PC-9 (cell line): ENCODE measurements at regions not wholly inside any gene's neighbourhood (a gene's known extent, or its start where the extent isn't known, plus 50 kb on each side); places are given as distances from the start of the nearest gene placed in this dataset.

Experiments used
- BruUV-seq: library from RNA; stranded (reverse); fragments of 400-500 nt; replicated peaks from 2 replicates; lab custom pipeline; 2021; lab: Mats Ljungman, UMichigan
- CTCF ChIA-PET: fragments of 300-600 bp; sonication (Branson Sonifier 250); formaldehyde crosslinking; loops from one replicate; lab custom pipeline; 2022; ENCODE audit warnings: antibody characterized with exemption; lab: Charles Lee
- POLR2A ChIA-PET: fragments of 300-600 bp; sonication (Branson Sonifier 250); formaldehyde crosslinking; loops from one replicate; lab custom pipeline; 2022; ENCODE audit warnings: antibody characterized with exemption; ENCODE audit not compliant: unreplicated experiment; lab: Charles Lee
- DNase-seq, 2 experiments: peaks; one replicate each; pipeline versions ENCODE4 v3.0.0 to v3.0.0-alpha.2; 2015 to 2022; ENCODE audit warnings: mixed read lengths in 1 of 2
- H2AFZ ChIP-seq: fragments of 200-600 bp; sonication (generic); 2 replicates; pipeline ENCODE4 v1.8.1; 2017; ENCODE audit warnings: antibody characterized with exemption
- H3F3A ChIP-seq: fragments of 200-600 bp; sonication (generic); 2 replicates; pipeline ENCODE4 v1.8.1; 2017; ENCODE audit warnings: antibody characterized with exemption, mild to moderate bottlenecking, low read depth; ENCODE audit not compliant: insufficient read depth
- H3K27ac ChIP-seq: fragments of 200-600 bp; sonication (generic); 2 replicates; pipeline ENCODE4 v1.6.1; 2016; ENCODE audit warnings: mixed run types
- H3K27me3 ChIP-seq: fragments of 200-600 bp; sonication (generic); 2 replicates; pipeline ENCODE4 v1.6.1; 2016; ENCODE audit warnings: low read depth, mixed run types; ENCODE audit not compliant: insufficient read depth
- H3K36me3 ChIP-seq: fragments of 200-600 bp; sonication (generic); 2 replicates; pipeline ENCODE4 v1.6.1; 2016; ENCODE audit warnings: low read depth, mixed run types
- H3K4me1 ChIP-seq: fragments of 200-600 bp; sonication (generic); replicated peaks from 2 replicates; pipeline ENCODE4 v1.6.1; 2016; ENCODE audit warnings: mixed run types; ENCODE audit not compliant: insufficient read depth
- H3K4me2 ChIP-seq: fragments of 200-600 bp; sonication (generic); 2 replicates; pipeline ENCODE4 v1.6.1; 2017; ENCODE audit warnings: mixed run types
- H3K4me3 ChIP-seq: fragments of 200-600 bp; sonication (generic); 2 replicates; pipeline ENCODE4 v1.6.1; 2016; ENCODE audit warnings: mixed run types
- H3K79me2 ChIP-seq: fragments of 200-600 bp; sonication (generic); 2 replicates; pipeline ENCODE4 v1.6.1; 2017; ENCODE audit warnings: low read depth, mixed run types
- H3K9me2 ChIP-seq: fragments of 200-600 bp; sonication (generic); 2 replicates; pipeline ENCODE4 v1.8.1; 2017; ENCODE audit warnings: mild to moderate bottlenecking; ENCODE audit not compliant: insufficient read depth
- H3K9me3 ChIP-seq: fragments of 200-600 bp; sonication (generic); 2 replicates; pipeline ENCODE4 v1.8.1; 2016; ENCODE audit warnings: low read depth; ENCODE audit not compliant: insufficient read depth
- H4K20me1 ChIP-seq: fragments of 200-600 bp; sonication (generic); 2 replicates; pipeline ENCODE4 v1.8.1; 2017; ENCODE audit not compliant: insufficient read depth
- EZH2 ChIP-seq: fragments of 200-600 bp; sonication (generic); IDR thresholded peaks from 2 replicates; pipeline ENCODE4 v1.8.0; 2017; ENCODE audit warnings: antibody characterized with exemption, low read depth
- intact Hi-C: fragments of 100-400 bp; cut with micrococcal nuclease; formaldehyde crosslinking; loops from one replicate; pipeline ENCODE4 v1.10.0; 2022; ENCODE audit not compliant: unreplicated experiment
- TF ChIP-seq, protein P1 (sequence below): fragments of 200-600 bp; sonication (generic); conservative IDR thresholded peaks from 2 replicates; pipeline ENCODE4 v1.6.1; 2017; ENCODE audit warnings: mixed run types, antibody characterized with exemption, mild to moderate bottlenecking, moderate library complexity

DNA sequence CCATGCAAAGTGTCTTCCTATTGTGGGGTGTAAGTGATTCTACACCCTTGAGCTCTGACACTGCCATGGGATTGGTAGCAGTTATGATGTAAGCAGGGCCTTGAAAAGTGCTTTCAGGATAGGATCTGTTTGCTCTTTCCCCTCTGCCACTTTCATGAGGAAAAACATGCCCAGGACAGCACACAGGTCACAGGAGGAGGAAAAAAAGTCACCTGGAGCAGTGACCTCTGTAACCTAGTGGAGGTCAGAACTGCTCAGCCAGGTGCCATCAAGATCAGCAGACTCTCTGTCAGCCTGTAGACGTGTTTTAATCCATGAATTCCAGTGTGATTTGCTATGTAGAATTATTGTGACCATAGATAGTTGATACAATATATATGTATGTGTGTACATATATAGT is 92.7 kb upstream of the BMP2 start:
- H4K20me1 ChIP-seq = no peaks in the 10 kb centered on the region
- no TSS peak for BruUV-seq
- H3K9me3 ChIP-seq = no peaks in the 10 kb centered on the region
- H3K27me3 ChIP-seq = no peaks in the 10 kb centered on the region
- H3K27ac ChIP-seq = no peak overlapping the region
- H3K4me1 ChIP-seq = no peaks in the 10 kb centered on the region
- H3F3A ChIP-seq = no peaks in the 10 kb centered on the region
- DNase-seq = no peak
- TF ChIP-seq EZH2 = no peak
- TF ChIP-seq, protein P1, sequence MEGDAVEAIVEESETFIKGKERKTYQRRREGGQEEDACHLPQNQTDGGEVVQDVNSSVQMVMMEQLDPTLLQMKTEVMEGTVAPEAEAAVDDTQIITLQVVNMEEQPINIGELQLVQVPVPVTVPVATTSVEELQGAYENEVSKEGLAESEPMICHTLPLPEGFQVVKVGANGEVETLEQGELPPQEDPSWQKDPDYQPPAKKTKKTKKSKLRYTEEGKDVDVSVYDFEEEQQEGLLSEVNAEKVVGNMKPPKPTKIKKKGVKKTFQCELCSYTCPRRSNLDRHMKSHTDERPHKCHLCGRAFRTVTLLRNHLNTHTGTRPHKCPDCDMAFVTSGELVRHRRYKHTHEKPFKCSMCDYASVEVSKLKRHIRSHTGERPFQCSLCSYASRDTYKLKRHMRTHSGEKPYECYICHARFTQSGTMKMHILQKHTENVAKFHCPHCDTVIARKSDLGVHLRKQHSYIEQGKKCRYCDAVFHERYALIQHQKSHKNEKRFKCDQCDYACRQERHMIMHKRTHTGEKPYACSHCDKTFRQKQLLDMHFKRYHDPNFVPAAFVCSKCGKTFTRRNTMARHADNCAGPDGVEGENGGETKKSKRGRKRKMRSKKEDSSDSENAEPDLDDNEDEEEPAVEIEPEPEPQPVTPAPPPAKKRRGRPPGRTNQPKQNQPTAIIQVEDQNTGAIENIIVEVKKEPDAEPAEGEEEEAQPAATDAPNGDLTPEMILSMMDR = no peak
- CTCF ChIA-PET = no interaction called here
- H2AFZ ChIP-seq = no peak overlapping the region
- POLR2A ChIA-PET = no interaction called here
- intact Hi-C loops = no loop called here
- H3K4me3 ChIP-seq = no peak overlapping the region
- no peaks in the 10 kb centered on the region for H3K9me2 ChIP-seq
- no peaks in the 10 kb centered on the region for H3K36me3 ChIP-seq
- H3K4me2 ChIP-seq = no peak overlapping the region
- no peaks in the 10 kb centered on the region for H3K79me2 ChIP-seq

DNA sequence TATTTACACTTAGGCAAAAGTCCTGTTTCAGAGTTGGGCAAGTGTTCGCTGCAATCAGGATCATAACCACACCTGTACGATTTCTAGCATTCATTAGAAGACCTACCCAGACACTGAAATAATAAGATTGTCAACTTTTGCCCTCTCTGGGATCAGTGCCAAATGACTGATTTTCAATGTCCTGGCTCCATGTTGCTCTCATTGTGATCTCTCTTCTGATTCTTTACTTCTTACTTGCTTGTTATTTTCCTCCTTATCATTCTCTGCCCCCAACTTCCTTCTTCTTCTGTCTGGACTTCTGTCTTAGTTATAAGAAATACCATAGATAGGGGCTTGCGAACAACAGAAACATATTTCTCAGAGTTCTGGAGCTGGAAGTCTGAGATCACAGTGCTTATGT is 94.4 kb upstream of the BMP2 start:
- intact Hi-C loops = no loop called here
- no peak for DNase-seq
- no peaks in the 10 kb centered on the region for H3K27me3 ChIP-seq
- H3K36me3 ChIP-seq = no peaks in the 10 kb centered on the region
- H2AFZ ChIP-seq = no peak overlapping the region
- POLR2A ChIA-PET = no interaction called here
- no peaks in the 10 kb centered on the region for H3K79me2 ChIP-seq
- no peak overlapping the region for H3K27ac ChIP-seq
- no peaks in the 10 kb centered on the region for H3K9me2 ChIP-seq
- CTCF ChIA-PET = no interaction called here
- H3K4me2 ChIP-seq = no peak overlapping the region
- no peaks in the 10 kb centered on the region for H3K4me1 ChIP-seq
- no peaks in the 10 kb centered on the region for H3K9me3 ChIP-seq
- TF ChIP-seq, protein P1 = no peak
- TF ChIP-seq EZH2 = no peak
- H4K20me1 ChIP-seq = no peaks in the 10 kb centered on the region
- no TSS peak for BruUV-seq
- no peak overlapping the region for H3K4me3 ChIP-seq
- H3F3A ChIP-seq = no peaks in the 10 kb centered on the region

DNA sequence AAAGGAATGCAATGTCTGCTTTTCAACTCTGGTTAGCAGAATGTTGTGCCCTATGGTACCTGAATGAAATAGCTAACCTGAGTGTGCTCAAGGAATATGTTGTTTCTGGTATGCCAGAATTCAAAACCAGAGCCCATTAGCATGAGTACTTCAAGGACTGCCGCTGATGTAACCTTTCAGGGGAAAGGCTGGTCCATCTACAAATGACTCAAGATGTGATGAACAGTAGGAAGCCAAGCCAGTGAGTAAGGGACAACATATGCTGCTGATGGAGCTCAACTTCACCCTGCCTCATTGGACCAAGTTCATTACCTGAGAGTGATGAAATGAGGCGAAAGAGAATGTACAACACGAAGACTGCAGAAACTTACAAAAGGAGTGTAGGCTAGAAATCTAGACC is 95.7 kb upstream of the BMP2 start:
- Histone ChIP-seq H3K9me2 (no peaks in the 10 kb centered on the region), H3F3A (no peaks in the 10 kb centered on the region), H3K4me3 (no peak overlapping the region), H3K27me3 (no peaks in the 10 kb centered on the region), H3K4me1 (no peaks in the 10 kb centered on the region), H2AFZ (no peak overlapping the region), H3K9me3 (no peaks in the 10 kb centered on the region), H3K79me2 (no peaks in the 10 kb centered on the region), H3K4me2 (no peak overlapping the region), H4K20me1 (no peaks in the 10 kb centered on the region), H3K27ac (no peak overlapping the region), H3K36me3 (no peaks in the 10 kb centered on the region)
- CTCF ChIA-PET = no interaction called here
- intact Hi-C loops = no loop called here
- no TSS peak for BruUV-seq
- TF ChIP-seq EZH2 = no peak
- TF ChIP-seq, protein P1 = no peak
- DNase-seq = no peak
- POLR2A ChIA-PET = no interaction called here
